ENCODE measurements at regions not wholly inside any gene's neighbourhood (a gene's known extent, or its start where the extent isn't known, plus 50 kb on each side); places are given as distances from the start of the nearest gene placed in this dataset.

DNA sequence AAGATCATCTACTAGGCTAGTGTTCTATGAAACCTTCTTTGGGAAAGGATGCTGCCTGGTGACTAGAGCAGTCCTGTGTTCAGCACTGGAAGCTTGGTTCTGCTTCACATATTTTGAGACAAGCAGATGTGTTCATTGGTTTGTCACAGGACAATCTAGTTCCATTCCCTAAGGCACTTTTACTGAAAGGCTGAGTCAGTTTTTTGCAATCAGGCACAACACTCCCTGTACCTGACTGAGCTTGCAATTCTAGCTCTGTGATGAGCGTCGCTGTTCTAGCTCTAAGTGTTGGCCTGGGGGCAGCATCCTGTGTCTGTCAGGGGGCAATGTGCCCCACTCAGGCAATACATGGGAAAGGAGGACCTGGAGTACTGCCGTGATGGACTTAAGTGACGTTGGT is 144.4 kb downstream of the CAND1 start:
- Histone ChIP-seq H3K9ac (ENCODE audit: extremely low read depth, insufficient read length, low read length) (no peak overlapping the region), H3K56ac (ENCODE audit: insufficient read length, low read depth, low read length) (no peak overlapping the region), H2BK12ac (ENCODE audit: insufficient read length, low read depth, low read length) (no peak overlapping the region), H2BK15ac (ENCODE audit: low read depth, low read length) (no peak overlapping the region), H2AK5ac (ENCODE audit: insufficient read length, low read length) (no peak overlapping the region), H2BK5ac (ENCODE audit: insufficient read length, low read length) (no peak overlapping the region), H3K23me2 (ENCODE audit: insufficient read length, low read depth, low read length, poor library complexity, severe bottlenecking) (no peaks in the 10 kb centered on the region), H3K79me1 (ENCODE audit: insufficient read depth, low read depth, low read length, poor library complexity, severe bottlenecking) (no peaks in the 10 kb centered on the region), H2BK120ac (ENCODE audit: low read depth, low read length, poor library complexity, severe bottlenecking) (no peak overlapping the region), H2BK20ac (ENCODE audit: low read depth, low read length, poor library complexity, severe bottlenecking) (no peak overlapping the region), H4K20me1 (ENCODE audit: control insufficient read depth, insufficient read depth, insufficient read length) (no peaks in the 10 kb centered on the region), H4K5ac (ENCODE audit: insufficient read length, low read depth, low read length) (no peak overlapping the region), H2AFZ (ENCODE audit: low read length) (no peak overlapping the region), H3K27ac (ENCODE audit: insufficient read length, low read depth, low read length) (no peak overlapping the region), H3K18ac (ENCODE audit: insufficient read length, low read depth, low read length) (no peak overlapping the region), H3K14ac (ENCODE audit: insufficient read depth, low read length) (no peak overlapping the region), H3T11ph (ENCODE audit: low read length) (no peak overlapping the region), H3K4me2 (ENCODE audit: insufficient read depth, insufficient read length, low read length) (no peak overlapping the region), H3K4ac (ENCODE audit: low read depth, low read length) (no peak overlapping the region), H4K8ac (replicated peaks; ENCODE audit: insufficient read length, low read depth, low read length) (no peak overlapping the region), H3K9me3 (ENCODE audit: control insufficient read depth, low read depth, low read length) (no peaks in the 10 kb centered on the region), H3K23ac (ENCODE audit: insufficient read length, low read depth, low read length) (no peak overlapping the region), H3K79me2 (ENCODE audit: insufficient read depth, low read length) (no peaks in the 10 kb centered on the region), H4K91ac (ENCODE audit: insufficient read length, low read depth, low read length) (no peak overlapping the region), H3K27me3 (ENCODE audit: insufficient read depth, low read length) (no peaks in the 10 kb centered on the region), H3K4me1 (ENCODE audit: insufficient read depth, low read length) (peaks cover 4% of the 10 kb centered on the region; the same call in 1 of the 2 replicates)
- Mint-ChIP-seq H3K27ac (no peak overlapping the region; a peak in 1 of 7 replicates), H3K4me3 (no peak overlapping the region), H3K27me3 (ENCODE audit: low read depth) (no peaks in the 10 kb centered on the region), H3K4me1 (peaks cover 19 to 21% of the 10 kb centered on the region in 2 experiments), H3K9me3 (peaks cover 5 to 8% of the 10 kb centered on the region in 2 experiments; a peak in 4 of 5 replicates), H3K36me3 (ENCODE audit: insufficient read depth in 1 of 3, low read depth in 3 of 3) (peaks cover 0 to 4% (median 0%) of the 10 kb centered on the region in 3 experiments; a peak in 1 of 7 replicates)
- WGBS (ENCODE audit: extremely low coverage, insufficient read length, low lambda C conversion rate), result no CpG with 5 or more reads among the region's 4 CpGs
- TF ChIP-seq, protein P1, sequence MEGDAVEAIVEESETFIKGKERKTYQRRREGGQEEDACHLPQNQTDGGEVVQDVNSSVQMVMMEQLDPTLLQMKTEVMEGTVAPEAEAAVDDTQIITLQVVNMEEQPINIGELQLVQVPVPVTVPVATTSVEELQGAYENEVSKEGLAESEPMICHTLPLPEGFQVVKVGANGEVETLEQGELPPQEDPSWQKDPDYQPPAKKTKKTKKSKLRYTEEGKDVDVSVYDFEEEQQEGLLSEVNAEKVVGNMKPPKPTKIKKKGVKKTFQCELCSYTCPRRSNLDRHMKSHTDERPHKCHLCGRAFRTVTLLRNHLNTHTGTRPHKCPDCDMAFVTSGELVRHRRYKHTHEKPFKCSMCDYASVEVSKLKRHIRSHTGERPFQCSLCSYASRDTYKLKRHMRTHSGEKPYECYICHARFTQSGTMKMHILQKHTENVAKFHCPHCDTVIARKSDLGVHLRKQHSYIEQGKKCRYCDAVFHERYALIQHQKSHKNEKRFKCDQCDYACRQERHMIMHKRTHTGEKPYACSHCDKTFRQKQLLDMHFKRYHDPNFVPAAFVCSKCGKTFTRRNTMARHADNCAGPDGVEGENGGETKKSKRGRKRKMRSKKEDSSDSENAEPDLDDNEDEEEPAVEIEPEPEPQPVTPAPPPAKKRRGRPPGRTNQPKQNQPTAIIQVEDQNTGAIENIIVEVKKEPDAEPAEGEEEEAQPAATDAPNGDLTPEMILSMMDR (conservative IDR thresholded peaks at IDR 0.05), result no peak
- DNase-seq, result no peak
